ENCODE measurements at regions not wholly inside any gene's neighbourhood (a gene's known extent, or its start where the extent isn't known, plus 50 kb on each side); places are given as distances from the start of the nearest gene placed in this dataset.

GRCh38 chr4:184531008-184531407, 56.7 kb upstream of the IRF2 start:
- no peak for TF ChIP-seq CTCF (IDR thresholded peaks at IDR 0.05)
- no peak for TF ChIP-seq EZH2phosphoT487 (IDR thresholded peaks at IDR 0.05)
